HCT116 (cell line): ENCODE measurements at regions not wholly inside any gene's neighbourhood (a gene's known extent, or its start where the extent isn't known, plus 50 kb on each side); places are given as distances from the start of the nearest gene placed in this dataset.

ENCODE experiments used
- CTCF ChIP-seq, 3 experiments: fragments of 200-600 bp in 1 of 3; sonication (generic) in 1 of 3; IDR thresholded peaks in 2 of 3; conservative IDR thresholded peaks in 1 of 3; 2 replicates each; pipeline ENCODE4 v1.5.1; 2012 to 2017; ENCODE audit warnings: low read depth in 2 of 3, low read length in 2 of 3, antibody characterized with exemption in 1 of 3, borderline replicate concordance in 1 of 3, control low read depth in 1 of 3, mild to moderate bottlenecking in 1 of 3, mixed read lengths in 1 of 3, mixed run types in 1 of 3, moderate library complexity in 1 of 3; ENCODE audit not compliant: insufficient read depth in 1 of 3
- EZH2 ChIP-seq: fragments of 200-600 bp; sonication (generic); IDR thresholded peaks from 2 replicates; pipeline ENCODE4 v1.6.1; 2017; ENCODE audit warnings: antibody characterized with exemption, mixed run types
- JUND ChIP-seq: IDR thresholded peaks from 2 replicates; pipeline ENCODE4 v1.6.1; 2012
- POLR2A ChIP-seq: IDR thresholded peaks from 2 replicates; pipeline ENCODE4 v1.7.0; 2011; ENCODE audit warnings: borderline replicate concordance; ENCODE audit not compliant: insufficient read depth, insufficient read length; ENCODE audit errors: extremely low read depth
- SIN3A ChIP-seq: IDR thresholded peaks from 2 replicates; pipeline ENCODE4 v1.6.1; 2012; ENCODE audit warnings: low read depth
- TCF7L2 ChIP-seq: IDR thresholded peaks from 2 replicates; pipeline ENCODE4 v1.7.0; 2011; ENCODE audit warnings: borderline replicate concordance, inconsistent platforms; ENCODE audit not compliant: insufficient read depth, insufficient read length; ENCODE audit errors: extremely low read depth

GRCh38 chr3:87766721-87767120 is 292.1 kb downstream of the CGGBP1 start:
- no peak for TF ChIP-seq JUND
- TF ChIP-seq POLR2A, result no peak
- TF ChIP-seq CTCF (IDR thresholded peaks at IDR 0.05 in 2 of 3, conservative IDR thresholded peaks at IDR 0.05 in 1 of 3; ENCODE audit: borderline replicate concordance in 1 of 3, insufficient read depth in 1 of 3, low read depth in 2 of 3, low read length in 2 of 3), result no peak
- no peak for TF ChIP-seq TCF7L2
- TF ChIP-seq EZH2, result no peak
- TF ChIP-seq SIN3A, result no peak
